Left kidney (tissue), 1 donor: ENCODE measurements at regions not wholly inside any gene's neighbourhood (a gene's known extent, or its start where the extent isn't known, plus 50 kb on each side); places are given as distances from the start of the nearest gene placed in this dataset.
A peak's percentile ranks its signal among the peaks of the same experiment; 100 is the strongest.
"Not testable (repeated sequence)": the region's sequence is repeated elsewhere in the genome, so short reads cannot be mapped to it uniquely, and the experiment has no call there.

ENCODE experiments used
- DNase-seq: peaks from one replicate; pipeline ENCODE4 v3.0.0-alpha.2; 2013

GRCh38 chr4:110361921-110362320 lies 114.0 kb upstream of the ENPEP start:
- peak; percentile 5 for DNase-seq

GRCh38 chr4:110359076-110359475 lies 116.9 kb upstream of the ENPEP start:
- DNase-seq, result no peak

GRCh38 chr4:110357521-110357920 lies 118.4 kb upstream of the ENPEP start:
- no peak for DNase-seq

GRCh38 chr4:110354460-110354859 lies 121.5 kb upstream of the ENPEP start:
- DNase-seq, result no peak

- no peak for DNase-seq
Observed at GRCh38 chr4:110352670-110353442, 123.1 kb upstream of the ENPEP start.

GRCh38 chr4:110348711-110349383 lies 127.1 kb upstream of the ENPEP start:
- no peak for DNase-seq

GRCh38 chr4:110347805-110348204 lies 128.2 kb upstream of the ENPEP start:
- DNase-seq, result no peak

- peak; percentile 11 for DNase-seq
Observed at GRCh38 chr4:110344165-110344564, 131.8 kb upstream of the ENPEP start.

GRCh38 chr4:110343534-110343933 lies 132.4 kb upstream of the ENPEP start:
- no peak for DNase-seq

- DNase-seq, result not testable (repeated sequence)
Observed at GRCh38 chr4:110341118-110341517, 134.8 kb upstream of the ENPEP start.

GRCh38 chr4:110335399-110335798 lies 137.0 kb upstream of the ELOVL6 start:
- DNase-seq, result no peak

- no peak for DNase-seq
Observed at GRCh38 chr4:110332483-110332882, 134.1 kb upstream of the ELOVL6 start.

- DNase-seq, result not testable (repeated sequence)
Observed at GRCh38 chr4:110326426-110326825, 128.0 kb upstream of the ELOVL6 start.

- no peak for DNase-seq
Observed at GRCh38 chr4:110310795-110311194, 112.4 kb upstream of the ELOVL6 start.

- DNase-seq, result no peak
Observed at GRCh38 chr4:110309675-110310074, 111.3 kb upstream of the ELOVL6 start.

GRCh38 chr4:110306303-110306702 lies 107.9 kb upstream of the ELOVL6 start:
- DNase-seq, result peak; percentile 12

- DNase-seq, result no peak
Observed at GRCh38 chr4:110305455-110305854, 107.0 kb upstream of the ELOVL6 start.

GRCh38 chr4:110296892-110297291 lies 98.5 kb upstream of the ELOVL6 start:
- no peak for DNase-seq

- no peak for DNase-seq
Observed at GRCh38 chr4:110294165-110294564, 95.8 kb upstream of the ELOVL6 start.

GRCh38 chr4:110292994-110293744 lies 94.8 kb upstream of the ELOVL6 start:
- no peak for DNase-seq

- no peak for DNase-seq
Observed at GRCh38 chr4:110290511-110290910, 92.1 kb upstream of the ELOVL6 start.

GRCh38 chr4:110289601-110290100 lies 91.2 kb upstream of the ELOVL6 start:
- DNase-seq, result no peak

GRCh38 chr4:110287130-110287529 lies 88.7 kb upstream of the ELOVL6 start:
- no peak for DNase-seq
